ENCODE measurements at regions not wholly inside any gene's neighbourhood (a gene's known extent, or its start where the extent isn't known, plus 50 kb on each side); places are given as distances from the start of the nearest gene placed in this dataset.

GRCh38 chr2:18465979-18466378, 94.5 kb downstream of the RDH14 start:
- no peak for DNase-seq

DNA sequence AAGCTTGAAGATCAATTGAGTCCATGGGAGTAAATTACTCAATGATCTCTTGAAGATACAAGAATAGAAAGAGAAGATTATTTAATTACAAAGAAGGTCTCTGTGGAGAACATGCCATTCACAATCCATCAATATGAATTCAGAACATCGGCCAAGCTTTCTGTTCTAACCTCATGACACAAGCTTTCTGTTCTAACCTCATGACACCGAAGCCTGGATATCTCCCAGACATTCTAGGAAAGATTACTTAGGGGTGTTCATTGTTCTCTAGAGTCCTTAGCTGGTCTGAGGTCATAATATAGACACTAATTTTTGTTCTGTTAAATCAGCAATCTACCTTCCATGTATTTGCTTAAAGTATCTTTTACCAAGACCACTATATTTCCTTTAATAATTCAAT, 95.5 kb downstream of the RDH14 start:
- no peak for DNase-seq

- DNase-seq, result no peak
Measured at GRCh38 chr2:18456026-18456425, 104.4 kb downstream of the RDH14 start.

GRCh38 chr2:18455236-18455862, 105.1 kb downstream of the RDH14 start:
- no peak for DNase-seq

GRCh38 chr2:18454692-18455235, 105.7 kb downstream of the RDH14 start:
- no peak for DNase-seq

GRCh38 chr2:18446715-18447114, 113.7 kb downstream of the RDH14 start:
- no peak for DNase-seq

- DNase-seq, result no peak
Measured at GRCh38 chr2:18445433-18446320, 114.8 kb downstream of the RDH14 start.

GRCh38 chr2:18444806-18445205, 115.6 kb downstream of the RDH14 start:
- no peak for DNase-seq

DNA sequence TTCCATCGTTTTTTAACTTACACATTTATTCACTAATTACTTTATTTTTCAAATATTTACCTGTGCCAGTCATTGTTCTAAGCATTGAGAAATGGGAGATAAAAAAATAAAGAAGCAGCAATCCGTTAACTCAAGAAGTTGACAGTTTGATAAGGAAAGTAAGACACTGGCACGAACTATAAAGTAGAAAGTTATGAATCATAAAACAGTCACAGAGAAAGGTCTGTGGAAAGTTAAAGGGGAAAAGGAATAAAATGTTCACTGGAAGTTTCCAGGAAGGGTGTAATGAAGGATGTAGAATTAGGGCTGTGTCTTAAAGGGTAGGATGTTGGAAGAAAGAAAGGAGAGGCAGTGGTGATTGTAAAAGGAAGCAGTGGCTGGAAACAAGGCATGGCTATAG, 118.9 kb downstream of the RDH14 start:
- no peak for DNase-seq

GRCh38 chr2:18440777-18441176, 119.7 kb downstream of the RDH14 start:
- DNase-seq, result no peak

GRCh38 chr2:18440141-18440661, 120.3 kb downstream of the RDH14 start:
- DNase-seq, result no peak

DNA sequence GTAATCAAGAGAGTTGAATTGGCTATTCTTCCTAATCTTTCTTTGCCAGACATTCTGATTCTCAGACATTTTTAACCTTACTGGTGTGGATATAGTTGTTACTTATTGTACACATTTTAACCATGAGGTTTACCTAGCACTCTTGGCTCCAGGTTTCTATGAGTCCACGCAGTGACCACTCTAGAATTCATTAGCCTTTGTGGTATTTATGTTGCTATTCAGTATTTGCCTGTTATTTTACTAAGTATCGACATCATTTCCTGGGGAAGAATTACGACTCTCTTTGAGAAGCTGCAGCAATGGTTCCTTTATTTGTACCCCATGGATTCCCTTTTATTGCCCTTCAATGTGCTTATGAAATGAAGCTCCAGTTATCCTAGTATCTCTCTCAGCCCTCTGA, 120.7 kb downstream of the RDH14 start:
- DNase-seq, result no peak

DNA sequence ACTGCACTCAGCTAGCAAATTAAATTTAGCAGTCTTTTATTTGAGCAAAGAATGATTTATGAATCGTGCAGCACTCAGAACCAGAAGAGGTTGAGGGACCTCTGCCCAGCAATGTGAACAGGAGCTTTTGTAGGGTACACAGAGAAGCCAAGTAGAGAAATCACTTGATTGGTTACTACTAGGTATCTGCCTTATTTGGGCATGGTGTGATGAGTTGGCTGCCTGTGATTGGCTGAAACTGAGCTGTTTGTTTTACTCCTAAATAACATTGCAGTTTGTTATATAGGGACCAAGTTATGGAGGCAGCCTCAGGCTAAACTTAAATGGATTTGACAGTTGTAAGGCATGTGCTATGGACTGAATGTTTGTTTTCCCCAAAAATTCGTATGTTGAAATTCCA, 122.5 kb downstream of the RDH14 start:
- no peak for DNase-seq

DNA sequence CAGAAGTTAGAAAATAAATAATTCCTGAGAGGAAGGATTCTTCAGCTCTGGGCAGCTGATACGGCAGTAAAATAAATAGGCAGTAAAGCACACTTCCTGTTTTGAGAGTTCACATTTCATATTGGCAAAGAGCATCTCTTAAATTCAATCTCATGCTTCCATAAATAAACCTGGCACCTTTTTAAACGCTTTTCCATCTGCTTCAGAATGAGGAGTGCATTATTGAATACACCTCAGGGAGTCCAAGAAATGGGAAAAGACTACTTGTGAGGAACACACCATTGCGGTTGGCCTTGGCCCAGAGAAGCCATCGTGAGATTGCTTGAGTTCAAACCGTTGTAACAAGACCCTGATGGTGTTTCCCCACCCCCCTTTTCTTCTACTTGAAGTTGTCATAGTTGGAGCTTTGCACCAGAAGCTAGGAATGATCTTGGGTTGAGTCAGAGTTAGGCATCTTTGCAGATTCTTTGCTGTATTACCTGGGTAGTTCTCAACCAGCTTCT, 123.9 kb downstream of the RDH14 start:
- DNase-seq, result no peak

GRCh38 chr2:18435426-18436037, 124.9 kb downstream of the RDH14 start:
- peak; percentile 77 for DNase-seq

DNA sequence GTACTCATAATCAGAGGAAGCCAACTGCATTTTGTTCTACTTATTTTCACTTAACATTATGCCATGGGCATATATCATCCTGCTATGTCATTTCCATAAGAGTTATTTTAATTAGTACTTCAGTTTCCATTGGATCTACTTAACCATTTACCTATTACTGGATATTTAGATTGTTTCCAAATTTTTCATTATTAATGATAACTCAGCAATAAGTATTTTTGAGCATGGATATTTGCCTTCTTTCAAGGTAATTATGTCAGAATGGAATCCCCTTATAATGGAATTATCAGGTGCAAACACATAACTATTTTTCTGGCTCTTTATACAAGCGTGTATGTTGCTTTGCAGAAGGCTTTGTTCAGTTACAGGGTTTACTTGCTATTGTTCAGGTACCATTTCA, 126.6 kb downstream of the RDH14 start:
- no peak for DNase-seq

- DNase-seq, result no peak
Measured at GRCh38 chr2:18432999-18433398, 127.5 kb downstream of the RDH14 start.

- no peak for DNase-seq
Measured at GRCh38 chr2:18430996-18431748, 129.3 kb downstream of the RDH14 start.

DNA sequence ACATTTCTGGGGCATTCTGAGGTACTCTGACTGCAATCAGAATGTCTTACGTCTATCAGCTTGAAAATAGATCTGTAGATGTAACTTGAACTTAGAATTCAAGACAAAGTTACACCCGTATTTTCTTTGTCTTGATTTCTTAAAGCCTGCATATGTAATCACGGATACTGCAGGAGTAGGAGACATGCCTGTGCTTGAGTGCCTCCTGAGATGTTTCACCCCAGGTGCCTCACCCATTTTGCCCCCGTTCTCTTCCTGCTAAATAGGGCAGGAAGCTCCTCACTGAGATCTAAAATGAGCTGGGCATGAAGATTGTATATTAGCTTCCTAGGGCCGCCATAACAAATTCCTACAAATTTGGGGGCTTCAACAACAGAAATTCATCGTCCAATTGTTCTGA, 131.9 kb downstream of the RDH14 start:
- no peak for DNase-seq

- no peak for DNase-seq
Measured at GRCh38 chr2:18427762-18428161, 132.7 kb downstream of the RDH14 start.

- DNase-seq, result no peak
Measured at GRCh38 chr2:18426174-18426573, 134.3 kb downstream of the RDH14 start.

DNA sequence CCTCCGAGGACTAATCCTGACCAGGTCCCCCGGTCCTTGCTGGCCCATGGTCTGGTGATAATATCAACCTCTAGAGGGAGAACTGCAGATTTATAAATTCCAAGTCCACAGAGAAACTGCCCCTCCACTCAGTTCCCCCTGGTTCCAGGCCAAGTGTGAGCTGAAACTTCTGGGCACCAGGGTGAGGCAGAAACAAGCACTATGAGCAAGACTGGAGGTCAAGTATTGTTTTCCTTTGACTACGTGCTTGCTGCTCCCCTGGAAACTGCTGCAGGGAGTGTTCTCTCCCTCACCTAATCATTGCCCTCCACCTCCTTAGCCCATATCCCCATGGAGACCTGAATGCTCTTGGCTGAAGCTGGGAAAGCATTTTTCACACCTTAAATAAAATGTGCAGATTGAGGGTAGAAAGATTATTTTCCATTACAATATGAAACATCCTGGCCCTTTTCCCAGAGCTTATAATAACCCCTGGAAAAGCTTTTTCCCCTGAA, 135.2 kb downstream of the RDH14 start:
- DNase-seq, result no peak
